GM18507 (cell line): ENCODE measurements at regions not wholly inside any gene's neighbourhood (a gene's known extent, or its start where the extent isn't known, plus 50 kb on each side); places are given as distances from the start of the nearest gene placed in this dataset.
A peak's percentile ranks its signal among the peaks of the same experiment; 100 is the strongest.
"Not testable (repeated sequence)": the region's sequence is repeated elsewhere in the genome, so short reads cannot be mapped to it uniquely, and the experiment has no call there.

Source experiments
- DNase-seq: peaks from one replicate; pipeline ENCODE4 v3.0.0; 2011; ENCODE audit warnings: low read depth; ENCODE audit not compliant: insufficient read length; ENCODE audit errors: extremely low spot score
- FAIRE-seq: peaks from 2 replicates; lab custom pipeline; 2011; peaks lifted over from hg19 to GRCh38; lab: Jason Lieb, UNC

DNA sequence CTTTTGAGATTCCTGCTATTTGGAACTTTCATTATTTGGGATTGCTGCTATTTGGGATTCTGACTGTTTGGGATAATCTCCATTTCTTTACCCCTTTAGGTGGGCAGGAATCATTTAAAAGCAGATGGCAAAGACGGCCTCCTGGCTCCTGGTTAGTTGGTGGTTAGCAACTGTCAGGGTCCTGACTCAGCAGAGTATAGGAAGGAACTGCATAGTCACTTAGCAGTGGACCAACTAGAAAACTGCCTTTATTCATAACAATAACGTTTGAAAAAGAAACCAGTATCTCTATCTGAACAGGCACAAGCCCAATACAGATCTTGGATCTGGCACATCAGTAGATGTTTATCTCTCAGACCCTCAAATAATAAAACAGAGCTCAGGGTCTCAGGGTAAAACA, 469.7 kb upstream of the FGF16 start:
- DNase-seq (no peak), FAIRE-seq (no peak)

- FAIRE-seq, result no peak
- no peak for DNase-seq
Measured at GRCh38 chrX:76987381-76987780, 459.8 kb upstream of the FGF16 start.

DNA sequence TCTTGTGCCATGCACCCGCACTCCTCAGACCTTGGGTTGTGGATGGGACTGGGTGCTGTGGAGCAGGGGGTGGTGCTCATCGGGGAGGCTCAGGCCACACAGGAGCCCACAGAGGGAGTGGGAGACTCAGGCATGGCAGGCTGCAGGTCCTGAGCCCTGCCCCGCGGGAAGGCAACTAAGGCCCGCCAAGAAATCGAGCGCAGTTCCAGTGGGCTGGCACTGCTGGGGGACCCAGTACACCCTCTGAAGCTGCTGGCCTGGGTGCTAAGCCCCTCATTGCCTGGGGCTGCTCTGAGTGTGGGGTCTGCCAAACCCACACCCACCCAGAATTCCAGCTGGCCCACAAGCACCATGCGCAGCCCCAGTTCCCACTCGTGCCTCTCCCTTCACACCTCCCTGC, 450.5 kb upstream of the FGF16 start:
- no peak for DNase-seq
- FAIRE-seq, result no peak

DNA sequence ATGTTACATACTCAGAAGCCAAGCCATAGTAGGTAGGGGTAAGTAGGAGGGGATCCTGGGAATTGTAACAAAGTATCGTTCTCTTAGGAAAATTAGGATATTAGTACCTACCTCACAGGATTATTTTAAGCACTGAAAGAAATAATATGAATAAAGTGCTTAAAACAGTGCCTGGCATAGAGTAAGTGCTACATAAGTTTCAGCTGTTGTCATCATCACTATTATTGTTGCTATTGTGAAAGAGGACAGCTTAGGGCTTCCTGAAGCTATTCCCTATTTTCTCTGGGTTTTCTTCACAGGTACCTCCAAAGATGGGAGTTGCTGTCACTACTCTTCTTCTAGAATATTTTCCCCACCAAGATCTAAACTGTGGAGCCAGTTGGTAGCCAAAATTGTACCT, 443.7 kb upstream of the FGF16 start:
- DNase-seq (no peak), FAIRE-seq (peak; percentile 18)

DNA sequence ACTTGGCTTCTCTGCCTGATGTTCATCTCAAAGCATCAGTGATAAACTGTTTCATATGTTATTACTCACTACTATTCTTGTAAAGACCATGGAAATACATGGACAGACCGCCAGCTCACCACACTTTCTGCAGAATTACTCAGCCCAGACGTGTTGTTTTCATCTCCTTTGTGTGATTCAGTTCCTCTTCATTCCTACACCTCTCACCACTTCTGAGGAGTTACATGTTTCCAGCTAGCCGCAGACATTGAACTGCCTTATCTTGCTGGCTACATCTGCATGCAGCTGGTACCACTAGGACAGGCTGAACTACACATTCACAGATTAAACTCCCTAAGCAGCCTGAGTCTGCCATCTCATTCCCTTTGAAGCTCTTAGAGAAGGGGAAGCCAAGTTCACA, 443.2 kb upstream of the FGF16 start:
- no peak for FAIRE-seq
- no peak for DNase-seq

- FAIRE-seq, result no peak
Measured at GRCh38 chrX:77009691-77010090, 437.5 kb upstream of the FGF16 start.

DNA sequence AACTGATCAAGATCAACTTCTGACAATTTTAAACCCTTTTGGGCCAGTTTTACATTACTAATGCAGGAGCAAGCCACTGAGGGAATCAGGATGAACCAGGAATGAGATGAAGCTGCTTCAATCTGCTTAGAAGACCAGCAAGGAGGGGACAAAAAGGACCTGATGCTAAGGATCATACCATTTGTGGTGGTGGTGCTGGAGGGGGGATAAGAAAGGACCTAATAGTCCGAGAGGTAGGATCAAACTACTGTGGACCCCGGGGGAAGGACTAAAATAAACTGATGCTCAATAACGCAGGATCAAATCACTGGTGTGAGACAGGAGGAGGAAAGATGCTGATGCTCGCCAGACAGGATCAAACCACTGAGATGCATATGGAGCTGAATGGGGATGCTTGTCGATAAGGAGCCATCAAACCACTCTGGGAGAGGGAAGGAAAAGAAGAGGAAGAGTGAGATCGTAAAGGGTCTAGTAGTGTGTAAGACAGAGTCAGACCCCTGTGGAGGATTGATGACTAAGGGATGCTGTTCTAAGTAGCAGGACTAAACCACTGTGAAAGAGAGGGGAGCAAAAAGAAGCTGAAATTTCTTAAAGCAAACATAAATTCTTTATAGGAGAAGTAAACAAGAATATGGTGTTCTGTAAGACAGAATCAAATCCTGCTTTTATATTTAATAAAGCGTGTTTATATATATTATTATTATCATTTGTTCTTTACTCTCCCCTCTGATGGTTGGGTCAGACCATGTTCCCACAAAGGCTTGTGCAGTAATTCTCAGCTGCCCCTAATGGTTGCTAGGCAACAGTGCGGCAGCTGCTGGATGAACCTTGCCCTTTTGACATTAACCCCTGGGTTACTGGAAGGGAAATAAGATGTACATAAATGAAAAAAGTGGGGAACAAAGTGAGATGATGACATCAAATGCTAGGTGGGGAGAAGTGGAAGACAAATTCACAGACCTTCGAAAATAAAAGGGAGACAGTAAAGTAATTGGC, 432.5 kb upstream of the FGF16 start:
- no peak for DNase-seq

More at GRCh38 chrX:77009691-77010090, 437.5 kb upstream of the FGF16 start:
- DNase-seq, result no peak

GRCh38 chrX:77017093-77017492, 430.1 kb upstream of the FGF16 start:
- DNase-seq (no peak), FAIRE-seq (no peak)

More for the DNA sequence above, 432.5 kb upstream of the FGF16 start:
- no peak for FAIRE-seq

GRCh38 chrX:77046180-77046810, 400.9 kb upstream of the FGF16 start:
- not testable (repeated sequence) for DNase-seq, FAIRE-seq

DNA sequence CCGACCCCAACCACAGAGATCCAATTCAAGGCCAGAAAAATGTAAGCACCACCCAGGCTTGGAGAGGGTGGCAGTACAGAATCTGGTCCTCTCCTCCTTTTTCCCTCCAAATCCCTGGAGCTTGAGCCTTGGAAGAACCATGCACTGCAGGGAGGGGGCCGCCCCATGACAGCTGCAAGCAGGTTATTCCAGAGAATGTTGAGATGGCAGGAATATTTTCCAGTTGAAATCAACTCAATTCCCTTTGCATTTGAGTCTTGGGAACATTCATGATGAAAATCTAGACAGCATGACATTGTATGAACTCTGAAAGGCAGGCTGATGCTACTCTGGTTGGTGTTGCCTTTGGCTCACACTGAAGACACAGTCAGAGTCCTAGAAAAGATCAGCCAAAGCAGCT, 386.6 kb upstream of the FGF16 start:
- DNase-seq (no peak), FAIRE-seq (no peak)

DNA sequence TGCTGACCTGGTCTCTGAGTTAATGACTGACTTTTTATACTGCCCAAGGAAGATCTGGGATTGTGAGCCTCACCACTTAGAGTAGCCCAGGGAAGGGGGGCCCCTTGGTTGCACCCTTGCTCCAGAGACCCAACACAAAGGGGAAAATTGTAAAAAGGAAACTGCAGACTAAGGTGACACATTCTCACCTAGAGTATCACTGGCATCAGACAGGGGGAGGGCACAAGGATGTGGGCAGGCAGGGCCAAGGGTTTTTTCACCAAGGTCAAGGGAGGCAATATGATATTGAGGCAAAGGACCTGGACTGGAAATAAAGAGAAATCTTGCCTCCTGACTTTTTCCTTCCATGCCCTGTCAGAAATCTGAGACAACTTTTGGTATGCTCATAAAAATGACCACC, 386.2 kb upstream of the FGF16 start:
- FAIRE-seq (no peak), DNase-seq (no peak)

DNA sequence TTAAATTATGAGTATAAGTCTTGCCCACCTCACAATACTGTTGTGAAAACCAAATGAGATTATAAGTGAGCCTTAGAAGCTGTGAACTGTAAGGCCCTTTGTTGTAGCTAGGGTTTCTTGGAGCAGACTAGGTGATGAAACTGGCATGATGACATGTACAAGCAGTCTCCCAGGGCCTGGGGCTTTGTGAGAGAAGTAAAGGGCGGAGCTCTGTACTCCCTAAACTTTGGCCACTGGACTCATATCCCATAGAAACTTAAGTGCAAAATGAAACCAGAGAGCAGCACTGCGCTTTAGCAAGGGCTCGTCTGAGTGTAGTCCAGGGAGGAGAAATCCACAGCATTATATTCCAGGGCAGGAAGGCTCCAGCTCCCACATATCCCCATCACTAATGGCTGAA, 385.6 kb upstream of the FGF16 start:
- FAIRE-seq, result no peak

GRCh38 chrX:77065896-77066295, 381.3 kb upstream of the FGF16 start:
- FAIRE-seq (no peak), DNase-seq (no peak)

More for the DNA sequence above, 385.6 kb upstream of the FGF16 start:
- DNase-seq, result no peak

- no peak for DNase-seq
- FAIRE-seq, result no peak
Measured at GRCh38 chrX:77070202-77070918, 376.8 kb upstream of the FGF16 start.

DNA sequence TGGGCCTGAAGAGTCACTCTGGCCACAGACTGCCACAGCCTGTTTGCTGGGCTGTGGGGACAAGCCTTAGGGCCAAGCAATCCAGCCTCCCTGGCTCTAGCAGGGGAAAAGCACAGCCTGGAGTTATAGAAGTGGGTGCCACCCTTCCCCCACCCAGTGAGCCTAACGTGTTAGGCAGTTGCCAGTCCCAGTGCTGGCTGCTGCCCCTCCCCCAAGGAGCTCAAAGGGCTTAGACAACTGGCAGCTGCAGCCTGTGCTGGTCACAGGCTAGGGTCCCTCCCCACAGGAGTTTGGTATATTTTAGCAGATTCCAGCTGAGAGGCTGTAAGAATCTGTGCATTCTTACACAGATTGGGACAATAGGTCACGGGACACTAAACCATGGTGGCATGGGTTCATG, 370.3 kb upstream of the FGF16 start:
- no peak for DNase-seq
- no peak for FAIRE-seq

DNA sequence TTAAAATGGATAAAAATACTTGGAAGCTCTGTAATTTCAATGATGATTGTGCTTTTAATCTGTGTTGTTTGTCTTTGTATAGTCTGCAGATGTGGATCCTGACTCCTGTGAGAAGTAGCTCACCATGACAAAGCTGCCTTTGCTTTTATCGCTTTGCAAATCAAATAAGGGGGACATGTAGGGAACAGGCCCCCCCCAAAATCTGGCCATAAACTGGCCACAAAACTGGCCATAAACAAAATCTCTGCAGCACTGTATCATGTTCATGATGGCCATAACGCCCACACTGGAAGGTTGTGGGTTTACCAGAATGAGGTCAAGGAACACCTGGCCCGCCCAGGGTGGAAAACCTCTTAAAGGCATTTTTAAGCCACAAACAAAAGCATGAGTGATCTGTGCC, 366.0 kb upstream of the FGF16 start:
- not testable (repeated sequence) for FAIRE-seq

GRCh38 chrX:77085372-77085771, 361.8 kb upstream of the FGF16 start:
- DNase-seq, result no peak

More for the DNA sequence above, 366.0 kb upstream of the FGF16 start:
- DNase-seq, result not testable (repeated sequence)

DNA sequence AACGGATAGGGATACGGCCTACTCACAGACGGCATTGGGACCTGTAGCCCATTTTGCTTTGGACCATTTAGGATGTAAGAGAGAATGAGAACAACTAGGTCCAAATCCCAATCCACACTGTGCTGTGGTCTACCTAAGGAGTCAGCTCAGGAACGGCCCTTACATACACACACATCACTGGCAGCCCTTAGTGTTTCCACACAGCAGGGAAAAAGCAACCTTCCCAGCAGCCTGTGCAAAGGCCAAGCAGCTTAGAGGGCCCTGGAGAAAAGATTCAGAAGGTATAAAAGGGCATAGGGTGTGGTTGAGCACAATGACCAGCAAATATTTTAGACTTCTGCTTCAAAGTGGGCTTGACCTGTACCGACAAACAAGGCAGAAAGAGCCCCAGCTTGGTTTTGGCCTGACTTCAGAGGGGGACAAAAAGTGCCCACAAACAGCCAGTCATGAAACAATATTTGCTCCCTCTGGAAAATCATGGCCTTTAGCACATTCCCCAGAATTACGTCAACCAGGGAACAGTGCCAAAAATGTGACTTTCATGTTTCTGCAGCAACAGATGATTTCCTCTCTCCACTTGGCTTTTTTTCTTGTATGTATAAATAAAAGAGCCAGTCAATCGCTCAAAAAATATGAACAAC, 359.5 kb upstream of the FGF16 start:
- FAIRE-seq, result no peak
- no peak for DNase-seq

More at GRCh38 chrX:77085372-77085771, 361.8 kb upstream of the FGF16 start:
- FAIRE-seq, result no peak

DNA sequence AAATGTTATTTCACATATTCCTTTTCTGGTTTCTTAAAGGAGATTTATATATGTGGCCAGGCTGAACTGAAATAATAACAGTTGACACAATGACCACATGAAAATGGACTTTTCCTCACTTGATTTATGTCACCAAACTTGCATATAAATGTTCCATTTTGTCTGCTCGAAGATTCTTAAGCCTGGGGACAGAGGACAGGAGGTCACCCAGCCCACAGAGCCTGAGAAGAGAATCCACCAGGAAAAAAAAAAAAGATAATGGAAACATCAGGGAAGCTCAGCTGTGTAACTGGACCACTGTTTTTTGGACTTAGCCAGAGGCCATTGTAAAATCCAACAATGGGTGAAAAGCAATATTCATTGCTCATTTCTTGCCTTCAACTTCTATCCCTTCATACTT, 359.0 kb upstream of the FGF16 start:
- no peak for FAIRE-seq
- DNase-seq, result no peak

DNA sequence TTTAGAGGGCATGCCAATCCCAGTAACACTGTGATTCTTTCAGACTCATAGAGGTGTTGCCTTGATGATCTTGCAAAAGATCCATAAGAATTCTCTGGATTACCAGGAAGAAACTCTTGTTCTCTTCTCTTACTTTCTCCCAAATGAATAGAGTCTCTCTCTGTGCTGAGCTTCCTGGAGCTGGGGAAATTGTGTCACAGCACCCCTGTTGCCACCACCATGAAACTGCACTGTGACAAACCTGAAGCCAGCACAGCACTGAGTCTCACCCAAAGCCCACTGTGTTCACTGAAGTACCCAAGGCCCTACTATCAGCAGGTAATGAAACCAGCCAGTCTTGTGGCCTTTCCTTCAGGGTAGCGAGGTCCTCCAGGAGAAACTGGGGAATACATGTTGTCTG, 332.7 kb upstream of the FGF16 start:
- FAIRE-seq (peak; percentile 49), DNase-seq (no peak)
